ENCODE measurements at regions not wholly inside any gene's neighbourhood (a gene's known extent, or its start where the extent isn't known, plus 50 kb on each side); places are given as distances from the start of the nearest gene placed in this dataset.

DNA sequence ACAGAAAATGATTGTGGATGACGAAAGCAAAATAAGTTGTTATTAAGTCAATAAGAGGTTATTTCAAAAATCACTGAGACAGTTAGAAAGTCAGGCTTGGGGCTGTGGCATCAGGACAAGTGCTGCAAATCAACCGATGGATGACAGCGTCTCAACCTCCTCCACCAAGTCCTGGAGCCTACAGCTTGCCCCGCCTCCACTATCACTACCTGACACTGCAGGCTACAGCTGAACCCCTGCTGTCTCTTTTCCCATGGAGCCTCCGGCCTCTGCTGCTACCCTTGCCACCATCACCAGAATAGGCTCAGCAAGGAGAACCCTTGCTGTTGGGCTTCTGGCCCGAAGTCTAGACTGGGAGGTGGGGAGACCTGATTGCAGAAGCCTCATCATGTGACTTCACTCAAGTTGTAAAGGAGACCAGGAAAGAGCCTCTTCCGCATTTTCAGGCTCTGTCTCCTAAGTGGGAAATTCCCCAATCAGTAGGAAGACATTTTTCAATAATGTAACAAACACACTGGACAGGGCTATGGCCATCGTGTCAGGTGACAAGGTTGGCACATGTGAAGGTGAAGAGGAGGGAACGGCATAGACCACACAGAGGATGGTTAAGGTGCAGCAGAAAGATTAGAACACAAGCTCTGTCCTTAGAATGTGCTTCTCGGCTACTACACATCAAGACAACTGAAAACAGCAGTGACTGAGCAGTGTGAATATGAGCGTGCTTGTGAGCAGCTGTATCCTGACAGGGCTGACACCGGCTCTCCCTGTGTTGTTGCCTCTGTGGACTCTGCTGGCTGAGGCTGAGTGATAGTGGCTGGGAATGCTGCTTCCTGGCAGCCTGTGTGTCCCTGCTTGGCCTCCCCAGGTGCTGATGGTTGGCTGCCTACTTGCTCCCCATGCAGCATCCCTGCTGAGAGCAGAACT lies 660.7 kb downstream of the PTPRU start:
- no peaks in the 10 kb centered on the region for H3K27me3 ChIP-seq
- in situ Hi-C loops (cut with MboI; ENCODE audit: low sequenced_read_pairs in 4 of 4) (no loop called here), intact Hi-C loops (cut with DNase I; ENCODE audit: low total_unique reads) (no loop called here)
- H3K9me3 ChIP-seq: no peaks in the 10 kb centered on the region
- no peak overlapping the region for H3K4me3 ChIP-seq
- H3K4me1 ChIP-seq: peaks cover 14 to 21% of the 10 kb centered on the region in 2 donors
- TF ChIP-seq, protein P1, sequence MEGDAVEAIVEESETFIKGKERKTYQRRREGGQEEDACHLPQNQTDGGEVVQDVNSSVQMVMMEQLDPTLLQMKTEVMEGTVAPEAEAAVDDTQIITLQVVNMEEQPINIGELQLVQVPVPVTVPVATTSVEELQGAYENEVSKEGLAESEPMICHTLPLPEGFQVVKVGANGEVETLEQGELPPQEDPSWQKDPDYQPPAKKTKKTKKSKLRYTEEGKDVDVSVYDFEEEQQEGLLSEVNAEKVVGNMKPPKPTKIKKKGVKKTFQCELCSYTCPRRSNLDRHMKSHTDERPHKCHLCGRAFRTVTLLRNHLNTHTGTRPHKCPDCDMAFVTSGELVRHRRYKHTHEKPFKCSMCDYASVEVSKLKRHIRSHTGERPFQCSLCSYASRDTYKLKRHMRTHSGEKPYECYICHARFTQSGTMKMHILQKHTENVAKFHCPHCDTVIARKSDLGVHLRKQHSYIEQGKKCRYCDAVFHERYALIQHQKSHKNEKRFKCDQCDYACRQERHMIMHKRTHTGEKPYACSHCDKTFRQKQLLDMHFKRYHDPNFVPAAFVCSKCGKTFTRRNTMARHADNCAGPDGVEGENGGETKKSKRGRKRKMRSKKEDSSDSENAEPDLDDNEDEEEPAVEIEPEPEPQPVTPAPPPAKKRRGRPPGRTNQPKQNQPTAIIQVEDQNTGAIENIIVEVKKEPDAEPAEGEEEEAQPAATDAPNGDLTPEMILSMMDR (IDR thresholded peaks at IDR 0.05 in 4 of 5, conservative IDR thresholded peaks at IDR 0.05 in 1 of 5): no peak
- ATAC-seq (no peak), DNase-seq (no peak)
- H3K36me3 ChIP-seq: no peaks in the 10 kb centered on the region
- no peak overlapping the region for H3K27ac ChIP-seq

DNA sequence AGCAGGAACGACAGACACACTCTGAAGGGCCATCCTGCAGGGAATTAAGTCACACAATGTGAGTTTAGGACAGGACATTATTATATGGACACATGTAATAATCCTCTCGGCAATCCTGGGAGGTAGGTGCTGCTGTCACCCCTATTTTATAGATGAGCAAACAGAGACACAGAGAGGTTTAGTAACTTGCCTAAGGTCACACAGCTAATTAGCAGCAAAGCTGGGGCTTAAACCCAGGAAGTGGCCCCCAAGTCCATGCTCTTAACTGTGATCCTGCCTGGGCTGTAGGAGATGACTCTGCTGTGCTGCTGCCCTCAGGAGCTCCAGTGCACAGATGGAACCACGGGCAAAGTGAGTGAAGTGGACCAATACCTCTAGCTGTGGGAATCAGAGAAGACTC lies 660.0 kb downstream of the PTPRU start:
- TF ChIP-seq, protein P1 (IDR thresholded peaks at IDR 0.05 in 4 of 5, conservative IDR thresholded peaks at IDR 0.05 in 1 of 5): no peak
- no peak for TF ChIP-seq POLR2A (IDR thresholded peaks at IDR 0.05)
- Histone ChIP-seq H3K4me3 (no peak overlapping the region), H3K9me3 (no peaks in the 10 kb centered on the region), H3K4me1 (peaks cover 10 to 13% of the 10 kb centered on the region in 2 donors), H3K27ac (no peak overlapping the region), H3K36me3 (no peaks in the 10 kb centered on the region), H3K27me3 (no peaks in the 10 kb centered on the region)
- in situ Hi-C loops (cut with MboI; ENCODE audit: low sequenced_read_pairs in 4 of 4) (no loop called here), intact Hi-C loops (cut with DNase I; ENCODE audit: low total_unique reads) (no loop called here)
- no peak for DNase-seq
- ATAC-seq: no peak

DNA sequence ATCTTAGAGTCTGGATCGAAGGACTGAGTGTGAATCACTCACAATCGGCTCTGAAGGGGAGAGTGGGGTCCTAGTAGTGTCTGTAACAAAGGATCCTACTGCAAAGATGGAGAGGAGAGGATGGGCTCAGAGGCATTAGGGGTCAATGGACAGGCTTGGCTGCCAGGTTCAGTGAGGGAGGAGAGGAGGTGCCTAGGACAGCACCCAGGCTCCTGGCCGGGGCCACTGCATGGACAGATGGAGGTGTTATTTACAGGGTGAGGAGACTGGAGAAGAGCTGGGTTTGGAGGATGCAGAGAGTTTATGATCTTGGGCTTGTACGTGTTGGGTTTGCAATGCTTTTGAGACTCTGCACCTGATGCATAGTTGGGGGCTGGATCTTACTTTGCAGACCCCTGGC lies 658.9 kb downstream of the PTPRU start:
- ATAC-seq (no peak), DNase-seq (no peak)
- in situ Hi-C loops (cut with MboI; ENCODE audit: low sequenced_read_pairs in 4 of 4): no loop called here
- Histone ChIP-seq H3K27ac (no peak overlapping the region), H3K4me1 (peaks cover 0 to 4% of the 10 kb centered on the region in 2 donors), H3K4me3 (no peak overlapping the region), H3K27me3 (no peaks in the 10 kb centered on the region), H3K9me3 (no peaks in the 10 kb centered on the region), H3K36me3 (no peaks in the 10 kb centered on the region)
- intact Hi-C loops (cut with DNase I; ENCODE audit: low total_unique reads): no loop called here
- no peak for TF ChIP-seq POLR2A (IDR thresholded peaks at IDR 0.05)
- TF ChIP-seq, protein P1 (IDR thresholded peaks at IDR 0.05 in 4 of 5, conservative IDR thresholded peaks at IDR 0.05 in 1 of 5): no peak

DNA sequence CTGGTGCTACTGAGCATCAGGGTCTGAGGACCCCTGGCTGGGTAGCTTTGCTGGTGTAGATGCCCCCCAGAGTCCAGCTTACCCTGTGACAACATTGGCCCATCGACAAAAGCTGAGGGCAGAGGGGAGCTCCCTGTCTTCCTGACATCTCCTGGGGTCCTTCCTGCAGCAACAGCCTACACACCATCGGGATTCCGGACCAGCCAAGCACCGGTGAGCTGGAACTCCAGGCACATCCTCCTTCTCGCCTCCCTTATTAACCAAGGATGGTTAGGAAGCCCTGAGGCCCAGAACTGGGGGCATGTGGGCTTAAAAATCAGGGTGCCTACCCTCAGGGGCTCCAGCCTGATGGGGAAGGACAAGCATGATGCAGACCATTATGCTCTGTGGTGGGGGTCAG lies 658.0 kb downstream of the PTPRU start:
- H3K4me1 ChIP-seq: no peaks in the 10 kb centered on the region
- TF ChIP-seq, protein P1 (IDR thresholded peaks at IDR 0.05 in 4 of 5, conservative IDR thresholded peaks at IDR 0.05 in 1 of 5): no peak
- TF ChIP-seq POLR2A (IDR thresholded peaks at IDR 0.05): no peak
- no peaks in the 10 kb centered on the region for H3K36me3 ChIP-seq
- intact Hi-C loops (cut with DNase I; ENCODE audit: low total_unique reads) (no loop called here), in situ Hi-C loops (cut with MboI; ENCODE audit: low sequenced_read_pairs in 4 of 4) (no loop called here)
- no peaks in the 10 kb centered on the region for H3K9me3 ChIP-seq
- no peaks in the 10 kb centered on the region for H3K27me3 ChIP-seq
- no peak overlapping the region for H3K27ac ChIP-seq
- DNase-seq: no peak
- H3K4me3 ChIP-seq: no peak overlapping the region
- no peak for ATAC-seq

Data from gastrocnemius medialis (tissue), 4 donors.